ENCODE measurements at regions not wholly inside any gene's neighbourhood (a gene's known extent, or its start where the extent isn't known, plus 50 kb on each side); places are given as distances from the start of the nearest gene placed in this dataset.

DNA sequence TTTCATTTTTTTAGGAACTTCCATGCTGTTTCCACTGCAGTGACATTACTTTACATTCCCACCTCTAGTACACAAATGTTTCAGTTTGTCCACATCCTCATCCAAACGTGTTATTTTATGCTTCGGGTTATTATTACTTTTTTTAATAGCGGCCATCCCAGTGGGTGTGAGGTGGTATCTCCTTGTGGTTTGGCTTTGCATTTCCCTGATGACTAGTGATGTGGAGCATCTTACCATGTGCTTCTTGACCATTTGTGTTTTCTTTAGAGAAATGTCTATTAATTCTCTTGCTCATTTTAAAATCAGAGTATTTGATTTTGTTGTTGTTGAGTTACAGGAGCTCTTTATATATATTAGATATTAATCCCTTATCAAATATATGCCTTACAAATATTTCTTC is 70.3 kb upstream of the ANO1 start:
- Histone ChIP-seq H3K4me2 (ENCODE audit: low read depth, low read length, poor library complexity, severe bottlenecking) (no peak overlapping the region), H2AFZ (ENCODE audit: low read length) (no peak overlapping the region)

DNA sequence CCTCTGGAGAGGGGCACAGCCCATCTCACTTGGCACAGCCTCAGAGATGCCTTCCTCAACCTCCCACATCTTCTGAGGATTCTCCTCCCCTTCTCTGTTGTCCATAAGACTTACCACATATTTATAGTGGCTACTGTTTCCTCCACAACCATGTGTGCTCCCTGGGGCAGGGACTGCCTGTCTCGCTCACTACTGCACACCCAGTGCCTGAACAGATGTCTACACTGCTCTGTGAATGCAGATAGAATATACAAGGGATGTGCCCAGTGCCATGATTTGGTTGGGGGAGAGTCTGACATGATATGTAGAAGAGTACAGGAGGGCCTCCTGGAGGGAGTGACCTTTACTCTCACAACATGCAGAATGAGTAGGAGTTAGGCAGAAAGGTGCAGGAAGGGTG is 67.3 kb upstream of the ANO1 start:
- Histone ChIP-seq H3K27ac (ENCODE audit: low read length) (no peak overlapping the region), H3K4me1 (ENCODE audit: low read length) (no peaks in the 10 kb centered on the region), H3K79me2 (ENCODE audit: low read length) (no peaks in the 10 kb centered on the region), H3K4me2 (ENCODE audit: low read depth, low read length, poor library complexity, severe bottlenecking) (no peak overlapping the region), H3K9me2 (replicated peaks; ENCODE audit: insufficient read depth, low read length) (no peaks in the 10 kb centered on the region), H4K20me1 (ENCODE audit: insufficient read depth, low read depth, low read length) (no peaks in the 10 kb centered on the region), H3K36me3 (ENCODE audit: insufficient read depth, low read length) (no peaks in the 10 kb centered on the region), H3K9ac (ENCODE audit: low read length) (no peak overlapping the region), H2AFZ (ENCODE audit: low read length) (no peak overlapping the region), H3K27me3 (ENCODE audit: low read length) (no peaks in the 10 kb centered on the region), H3K9me3 (ENCODE audit: low read length) (no peaks in the 10 kb centered on the region), H3K4me3 (ENCODE audit: low read length) (no peak overlapping the region)
- no peak for DNase-seq

More for the DNA sequence above, 70.3 kb upstream of the ANO1 start:
- Histone ChIP-seq H3K9me3 (ENCODE audit: low read length) (no peaks in the 10 kb centered on the region), H3K4me1 (ENCODE audit: low read length) (no peaks in the 10 kb centered on the region), H3K36me3 (ENCODE audit: insufficient read depth, low read length) (no peaks in the 10 kb centered on the region), H3K9me2 (replicated peaks; ENCODE audit: insufficient read depth, low read length) (no peaks in the 10 kb centered on the region), H3K27ac (ENCODE audit: low read length) (no peak overlapping the region), H3K27me3 (ENCODE audit: low read length) (no peaks in the 10 kb centered on the region), H3K4me3 (ENCODE audit: low read length) (no peak overlapping the region), H3K9ac (ENCODE audit: low read length) (no peak overlapping the region), H4K20me1 (ENCODE audit: insufficient read depth, low read depth, low read length) (no peaks in the 10 kb centered on the region), H3K79me2 (ENCODE audit: low read length) (no peaks in the 10 kb centered on the region)
- DNase-seq: no peak

DNA sequence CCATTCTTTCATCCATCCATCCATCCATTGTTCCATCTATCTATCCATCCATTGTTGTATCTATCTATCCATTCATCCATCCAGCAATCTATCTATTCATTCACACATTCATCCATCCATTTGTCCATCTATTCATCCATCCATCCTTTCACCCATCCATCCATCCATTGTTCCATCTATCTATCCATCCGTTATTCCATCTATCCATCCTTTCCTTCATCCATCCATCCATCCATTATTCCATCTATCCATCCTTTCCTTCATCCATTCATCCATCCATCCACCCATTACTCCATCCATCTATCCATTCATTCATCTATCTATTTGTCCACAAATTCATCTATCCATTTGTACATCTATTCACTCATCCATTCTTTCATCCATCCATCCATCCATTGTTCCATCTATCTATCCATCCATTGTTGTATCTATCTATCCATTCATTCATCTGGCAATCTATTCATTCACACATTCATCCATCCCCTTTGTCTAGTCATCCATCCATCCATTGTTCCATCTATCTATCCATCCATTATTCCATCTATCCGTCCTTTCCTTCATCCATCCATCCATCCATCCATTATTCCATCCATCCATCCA is 65.9 kb upstream of the ANO1 start:
- no peaks in the 10 kb centered on the region for H3K36me3 ChIP-seq (ENCODE audit: insufficient read depth, low read length)
- no peaks in the 10 kb centered on the region for H3K27me3 ChIP-seq (ENCODE audit: low read length)
- no peak overlapping the region for H3K4me3 ChIP-seq (ENCODE audit: low read length)
- no peak for DNase-seq
- no peak overlapping the region for H3K27ac ChIP-seq (ENCODE audit: low read length)
- no peak overlapping the region for H2AFZ ChIP-seq (ENCODE audit: low read length)
- no peak overlapping the region for H3K9ac ChIP-seq (ENCODE audit: low read length)
- no peak overlapping the region for H3K4me2 ChIP-seq (ENCODE audit: low read depth, low read length, poor library complexity, severe bottlenecking)
- H3K79me2 ChIP-seq (ENCODE audit: low read length): no peaks in the 10 kb centered on the region
- H3K4me1 ChIP-seq (ENCODE audit: low read length): no peaks in the 10 kb centered on the region
- H4K20me1 ChIP-seq (ENCODE audit: insufficient read depth, low read depth, low read length): no peaks in the 10 kb centered on the region
- no peaks in the 10 kb centered on the region for H3K9me3 ChIP-seq (ENCODE audit: low read length)
- no peaks in the 10 kb centered on the region for H3K9me2 ChIP-seq (replicated peaks; ENCODE audit: insufficient read depth, low read length)

DNA sequence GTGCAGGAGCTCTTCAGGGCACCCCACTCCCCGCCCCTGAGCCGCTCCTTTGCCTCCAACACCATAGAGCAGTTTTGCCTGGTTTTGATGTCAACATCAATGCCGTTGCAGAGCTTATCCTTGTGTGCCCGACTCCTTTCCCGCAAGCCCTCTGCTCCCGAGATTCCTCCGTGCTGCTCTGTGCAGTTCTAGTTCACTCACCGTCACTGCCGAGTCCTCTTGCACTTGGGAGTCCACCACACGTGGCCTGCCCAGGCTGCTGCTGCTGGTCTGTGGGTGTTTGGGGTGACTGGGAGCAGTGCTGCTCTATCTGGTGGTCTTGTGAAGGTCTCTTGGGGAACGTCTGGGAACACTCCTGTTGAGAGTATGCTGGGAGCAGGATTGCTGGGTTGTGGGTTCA is 63.8 kb upstream of the ANO1 start:
- no peaks in the 10 kb centered on the region for H3K27me3 ChIP-seq (ENCODE audit: low read length)
- H3K79me2 ChIP-seq (ENCODE audit: low read length): no peaks in the 10 kb centered on the region
- no peak overlapping the region for H3K4me3 ChIP-seq (ENCODE audit: low read length)
- no peaks in the 10 kb centered on the region for H3K36me3 ChIP-seq (ENCODE audit: insufficient read depth, low read length)
- no peak overlapping the region for H3K27ac ChIP-seq (ENCODE audit: low read length)
- DNase-seq: no peak
- no peak overlapping the region for H2AFZ ChIP-seq (ENCODE audit: low read length)
- no peak overlapping the region for H3K9ac ChIP-seq (ENCODE audit: low read length)
- H3K9me3 ChIP-seq (ENCODE audit: low read length): no peaks in the 10 kb centered on the region
- H3K4me1 ChIP-seq (ENCODE audit: low read length): no peaks in the 10 kb centered on the region
- H3K9me2 ChIP-seq (replicated peaks; ENCODE audit: insufficient read depth, low read length): no peaks in the 10 kb centered on the region
- H4K20me1 ChIP-seq (ENCODE audit: insufficient read depth, low read depth, low read length): no peaks in the 10 kb centered on the region
- H3K4me2 ChIP-seq (ENCODE audit: low read depth, low read length, poor library complexity, severe bottlenecking): no peak overlapping the region

DNA sequence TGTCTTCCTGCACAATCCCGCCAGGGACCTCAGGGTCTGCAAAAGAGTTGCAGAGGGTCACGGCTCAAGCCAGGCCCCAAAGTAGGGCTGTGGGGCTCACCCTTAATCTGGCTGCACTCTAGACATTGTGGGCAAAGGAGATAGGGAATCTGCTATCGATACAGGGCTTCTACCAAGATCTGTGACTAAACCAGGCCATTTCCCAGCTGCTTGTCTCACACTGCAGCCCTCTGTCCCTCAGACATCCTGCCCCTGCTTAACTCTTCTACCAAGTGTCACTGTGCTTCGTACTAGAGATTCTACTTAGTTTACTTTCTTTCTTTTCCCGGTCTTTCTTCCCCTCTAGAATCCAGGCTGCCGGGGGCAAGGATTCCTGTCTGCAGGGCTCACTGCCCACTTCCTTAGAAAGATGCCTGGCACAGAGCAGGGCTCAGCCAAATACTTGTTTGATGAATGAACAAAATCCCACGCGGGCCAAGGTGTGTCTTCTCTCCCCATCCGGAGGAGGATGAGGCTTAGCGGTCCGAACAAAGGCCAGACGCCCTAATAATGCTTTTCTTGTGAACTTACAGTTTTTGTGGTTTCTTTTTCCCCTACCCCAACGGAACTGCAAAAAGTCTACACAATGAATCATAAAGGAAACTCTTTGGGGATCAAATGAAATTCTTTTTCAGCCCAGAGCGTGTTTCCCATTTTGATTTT is 61.3 kb upstream of the ANO1 start:
- Histone ChIP-seq H3K36me3 (ENCODE audit: insufficient read depth, low read length) (no peaks in the 10 kb centered on the region), H3K9ac (ENCODE audit: low read length) (no peak overlapping the region), H3K79me2 (ENCODE audit: low read length) (no peaks in the 10 kb centered on the region), H3K4me3 (ENCODE audit: low read length) (no peak overlapping the region), H2AFZ (ENCODE audit: low read length) (no peak overlapping the region), H3K4me2 (ENCODE audit: low read depth, low read length, poor library complexity, severe bottlenecking) (no peak overlapping the region), H4K20me1 (ENCODE audit: insufficient read depth, low read depth, low read length) (no peaks in the 10 kb centered on the region), H3K27me3 (ENCODE audit: low read length) (no peaks in the 10 kb centered on the region), H3K27ac (ENCODE audit: low read length) (no peak overlapping the region), H3K4me1 (ENCODE audit: low read length) (no peaks in the 10 kb centered on the region), H3K9me2 (replicated peaks; ENCODE audit: insufficient read depth, low read length) (no peaks in the 10 kb centered on the region), H3K9me3 (ENCODE audit: low read length) (no peaks in the 10 kb centered on the region)
- no peak for DNase-seq

DNA sequence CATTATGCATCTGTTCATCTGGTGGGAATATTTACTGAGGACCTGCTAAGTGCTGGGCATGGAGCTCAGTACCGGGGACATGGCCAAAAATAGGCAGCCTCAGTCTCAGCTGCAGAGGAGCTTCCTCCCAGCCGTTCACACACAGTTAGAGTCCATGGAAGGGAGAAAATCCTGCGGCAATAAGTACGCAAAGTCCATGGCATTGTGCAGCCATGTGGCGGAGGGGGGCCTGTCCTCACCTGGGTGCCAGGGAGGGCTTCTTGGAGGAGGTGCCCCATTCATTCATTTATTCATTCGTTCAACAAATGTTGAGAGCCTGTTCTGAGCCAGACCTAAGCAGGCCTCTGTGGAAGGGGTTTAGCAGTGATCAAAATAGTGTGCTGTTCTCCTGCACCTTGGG is 59.3 kb upstream of the ANO1 start:
- Histone ChIP-seq H3K27ac (ENCODE audit: low read length) (no peak overlapping the region), H3K9me2 (replicated peaks; ENCODE audit: insufficient read depth, low read length) (no peaks in the 10 kb centered on the region), H3K4me3 (ENCODE audit: low read length) (no peak overlapping the region), H2AFZ (ENCODE audit: low read length) (no peak overlapping the region), H3K9ac (ENCODE audit: low read length) (no peak overlapping the region), H3K4me1 (ENCODE audit: low read length) (no peaks in the 10 kb centered on the region), H4K20me1 (ENCODE audit: insufficient read depth, low read depth, low read length) (no peaks in the 10 kb centered on the region), H3K9me3 (ENCODE audit: low read length) (no peaks in the 10 kb centered on the region), H3K36me3 (ENCODE audit: insufficient read depth, low read length) (no peaks in the 10 kb centered on the region), H3K79me2 (ENCODE audit: low read length) (no peaks in the 10 kb centered on the region), H3K4me2 (ENCODE audit: low read depth, low read length, poor library complexity, severe bottlenecking) (no peak overlapping the region), H3K27me3 (ENCODE audit: low read length) (no peaks in the 10 kb centered on the region)
- DNase-seq: no peak

DNA sequence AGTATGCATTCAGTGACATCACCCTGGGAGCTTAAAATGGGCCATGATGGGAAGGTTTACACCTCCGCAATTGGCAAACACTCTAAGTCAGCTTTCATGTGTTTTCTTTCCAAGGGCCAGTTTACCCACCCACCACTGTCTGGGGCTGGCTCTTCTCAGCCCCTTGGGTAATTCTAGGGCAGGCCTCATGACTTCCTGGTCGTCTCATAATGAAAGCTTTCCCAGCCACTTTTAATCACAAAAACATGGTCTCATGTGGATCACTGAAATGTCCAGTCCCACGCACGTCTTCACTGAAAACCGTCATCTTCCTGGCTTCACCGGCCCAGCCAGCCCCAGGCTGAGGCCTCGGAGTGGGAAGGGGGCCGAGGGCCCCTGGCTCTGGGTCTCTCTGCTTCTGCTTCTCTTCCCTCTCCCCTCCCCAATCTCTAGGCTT is 58.5 kb upstream of the ANO1 start:
- H3K4me2 ChIP-seq (ENCODE audit: low read depth, low read length, poor library complexity, severe bottlenecking): no peak overlapping the region
- H3K27me3 ChIP-seq (ENCODE audit: low read length): no peaks in the 10 kb centered on the region

DNA sequence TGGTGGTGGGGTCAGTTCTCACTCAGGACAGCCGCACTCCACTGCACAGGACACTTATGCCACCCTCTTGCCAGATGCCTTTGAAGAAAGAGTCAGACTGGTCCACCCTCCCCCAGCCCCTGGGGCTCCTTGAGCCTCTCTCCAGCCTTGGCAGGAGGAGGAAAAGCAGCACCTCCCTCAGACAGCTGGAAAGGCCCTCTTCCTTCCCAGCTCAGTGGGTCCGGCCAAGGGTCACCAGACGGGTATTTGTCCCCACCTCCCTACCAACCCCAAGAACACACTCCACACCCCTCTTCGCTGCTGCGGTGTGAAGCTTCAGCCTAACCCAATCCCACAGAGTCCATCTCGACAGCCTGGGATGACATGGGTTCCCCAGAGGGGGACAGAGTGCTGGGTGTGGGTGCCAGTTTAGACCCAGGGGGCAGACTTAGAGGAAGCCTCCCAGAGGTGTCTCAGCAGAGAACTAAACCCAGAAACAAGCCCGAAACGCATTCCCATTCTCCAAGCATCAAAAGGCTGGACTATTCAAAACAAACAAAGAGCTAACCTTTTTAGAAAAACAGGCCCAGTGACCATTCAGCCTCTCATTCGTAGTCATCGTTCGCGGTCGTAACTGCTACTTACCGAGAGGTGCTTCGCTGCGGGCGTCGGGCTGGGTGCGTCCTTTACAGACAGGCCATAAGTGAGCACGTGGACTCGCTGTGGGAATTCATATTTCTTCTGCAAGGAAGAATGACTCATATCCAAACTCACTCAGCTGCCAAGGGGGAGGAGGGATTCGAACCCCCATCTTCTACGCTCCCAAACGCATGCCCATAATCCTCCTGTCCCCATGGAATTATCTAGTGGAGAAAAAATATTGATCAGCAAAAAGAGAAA is 57.5 kb upstream of the ANO1 start:
- Histone ChIP-seq H3K27ac (ENCODE audit: low read length) (no peak overlapping the region), H4K20me1 (ENCODE audit: insufficient read depth, low read depth, low read length) (no peaks in the 10 kb centered on the region), H3K9ac (ENCODE audit: low read length) (no peak overlapping the region), H3K36me3 (ENCODE audit: insufficient read depth, low read length) (no peaks in the 10 kb centered on the region), H3K9me2 (replicated peaks; ENCODE audit: insufficient read depth, low read length) (no peaks in the 10 kb centered on the region), H3K9me3 (ENCODE audit: low read length) (no peaks in the 10 kb centered on the region), H3K27me3 (ENCODE audit: low read length) (no peaks in the 10 kb centered on the region), H3K4me3 (ENCODE audit: low read length) (no peak overlapping the region), H2AFZ (ENCODE audit: low read length) (no peak overlapping the region), H3K4me2 (ENCODE audit: low read depth, low read length, poor library complexity, severe bottlenecking) (no peak overlapping the region), H3K79me2 (ENCODE audit: low read length) (no peaks in the 10 kb centered on the region), H3K4me1 (ENCODE audit: low read length) (no peaks in the 10 kb centered on the region)
- no peak for DNase-seq

More for the DNA sequence above, 58.5 kb upstream of the ANO1 start:
- Histone ChIP-seq H3K36me3 (ENCODE audit: insufficient read depth, low read length) (no peaks in the 10 kb centered on the region), H3K9me3 (ENCODE audit: low read length) (no peaks in the 10 kb centered on the region), H3K4me3 (ENCODE audit: low read length) (no peak overlapping the region), H3K27ac (ENCODE audit: low read length) (no peak overlapping the region), H3K79me2 (ENCODE audit: low read length) (no peaks in the 10 kb centered on the region), H4K20me1 (ENCODE audit: insufficient read depth, low read depth, low read length) (no peaks in the 10 kb centered on the region), H3K4me1 (ENCODE audit: low read length) (no peaks in the 10 kb centered on the region), H3K9ac (ENCODE audit: low read length) (no peak overlapping the region), H3K9me2 (replicated peaks; ENCODE audit: insufficient read depth, low read length) (no peaks in the 10 kb centered on the region), H2AFZ (ENCODE audit: low read length) (no peak overlapping the region)
- no peak for DNase-seq
